ENCODE measurements at regions not wholly inside any gene's neighbourhood (a gene's known extent, or its start where the extent isn't known, plus 50 kb on each side); places are given as distances from the start of the nearest gene placed in this dataset.
A peak's percentile ranks its signal among the peaks of the same experiment; 100 is the strongest.

- Histone ChIP-seq H3K9me3 (ENCODE audit: low read depth) (no peaks in the 10 kb centered on the region), H3K27me3 (no peaks in the 10 kb centered on the region), H3K4me3 (no peak overlapping the region), H3K4me1 (ENCODE audit: low read depth) (no peaks in the 10 kb centered on the region), H3K36me3 (no peaks in the 10 kb centered on the region), H3K27ac (no peak overlapping the region)
- DNase-seq (ENCODE audit: low read depth in 1 of 2, low spot score in 1 of 2), result no peak
- TF ChIP-seq CTCF (IDR thresholded peaks at IDR 0.05; ENCODE audit: low read depth, low read length), result no peak
These were observed 100.7 kb downstream of the VCPKMT start for GRCh38 chr14:50015716-50016115.

- TF ChIP-seq CTCF (IDR thresholded peaks at IDR 0.05; ENCODE audit: low read depth, low read length), result no peak
- no peak overlapping the region for H3K4me3 ChIP-seq
- no peaks in the 10 kb centered on the region for H3K9me3 ChIP-seq (ENCODE audit: low read depth)
- DNase-seq (ENCODE audit: low read depth in 1 of 2, low spot score in 1 of 2), result peak in 1 of 2 donors; percentile 39
- H3K36me3 ChIP-seq, result no peaks in the 10 kb centered on the region
- H3K27me3 ChIP-seq, result no peaks in the 10 kb centered on the region
- no peak overlapping the region for H3K27ac ChIP-seq
- H3K4me1 ChIP-seq (ENCODE audit: low read depth), result no peaks in the 10 kb centered on the region
These were observed 98.0 kb downstream of the VCPKMT start for GRCh38 chr14:50018201-50018932.

- Histone ChIP-seq H3K4me1 (ENCODE audit: low read depth) (no peaks in the 10 kb centered on the region), H3K9me3 (ENCODE audit: low read depth) (no peaks in the 10 kb centered on the region), H3K27me3 (no peaks in the 10 kb centered on the region), H3K36me3 (no peaks in the 10 kb centered on the region), H3K4me3 (no peak overlapping the region), H3K27ac (no peak overlapping the region)
- TF ChIP-seq CTCF (IDR thresholded peaks at IDR 0.05; ENCODE audit: low read depth, low read length), result no peak
- no peak for DNase-seq (ENCODE audit: low read depth in 1 of 2, low spot score in 1 of 2)
These were observed 97.5 kb downstream of the VCPKMT start for GRCh38 chr14:50018933-50019210.

DNA sequence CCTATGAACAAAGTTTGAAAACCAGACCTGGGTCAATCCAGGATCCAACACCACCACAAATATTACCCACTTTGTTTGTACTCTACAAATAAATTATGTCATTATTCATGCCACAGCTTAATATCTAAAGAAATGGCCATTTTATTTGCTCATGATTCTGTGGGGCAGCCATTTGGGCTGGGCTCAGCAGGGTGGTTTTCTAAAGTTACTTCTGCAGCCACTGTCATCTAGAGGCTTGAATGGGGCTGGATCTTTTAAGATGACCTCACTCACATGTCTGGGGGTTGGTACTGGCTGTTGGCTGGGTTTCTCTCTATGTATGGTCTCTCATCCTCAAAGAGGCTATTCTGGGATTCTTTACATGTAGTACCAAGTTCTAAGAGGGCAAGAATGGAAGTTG lies 96.2 kb downstream of the VCPKMT start:
- no peak for TF ChIP-seq CTCF (IDR thresholded peaks at IDR 0.05; ENCODE audit: low read depth, low read length)
- Histone ChIP-seq H3K27me3 (no peaks in the 10 kb centered on the region), H3K36me3 (no peaks in the 10 kb centered on the region), H3K9me3 (ENCODE audit: low read depth) (no peaks in the 10 kb centered on the region), H3K4me1 (ENCODE audit: low read depth) (no peaks in the 10 kb centered on the region), H3K27ac (no peak overlapping the region), H3K4me3 (no peak overlapping the region)
- no peak for DNase-seq (ENCODE audit: low read depth in 1 of 2, low spot score in 1 of 2)

GRCh38 chr14:50020799-50021198 lies 95.6 kb downstream of the VCPKMT start:
- H3K27me3 ChIP-seq, result no peaks in the 10 kb centered on the region
- H3K9me3 ChIP-seq (ENCODE audit: low read depth), result no peaks in the 10 kb centered on the region
- peak in 1 of 2 donors; percentile 40 for DNase-seq (ENCODE audit: low read depth in 1 of 2, low spot score in 1 of 2)
- H3K27ac ChIP-seq, result no peak overlapping the region
- H3K4me3 ChIP-seq, result no peak overlapping the region
- no peaks in the 10 kb centered on the region for H3K36me3 ChIP-seq
- H3K4me1 ChIP-seq (ENCODE audit: low read depth), result no peaks in the 10 kb centered on the region
- TF ChIP-seq CTCF (IDR thresholded peaks at IDR 0.05; ENCODE audit: low read depth, low read length), result no peak
